Fibroblast of pulmonary artery (primary cell): ENCODE measurements at regions not wholly inside any gene's neighbourhood (a gene's known extent, or its start where the extent isn't known, plus 50 kb on each side); places are given as distances from the start of the nearest gene placed in this dataset.

Experiments
- DNase-seq: peaks from one replicate; pipeline ENCODE4 v3.0.0-alpha.2; 2010; ENCODE audit warnings: low read depth
- H3K4me3 ChIP-seq: replicated peaks from 2 replicates; pipeline ENCODE4 v1.5.1; 2011; ENCODE audit warnings: low read depth, mild to moderate bottlenecking, control low read depth, low read length, moderate library complexity
- CTCF ChIP-seq: IDR thresholded peaks from 2 replicates; pipeline ENCODE4 v1.5.1; 2011; ENCODE audit warnings: mild to moderate bottlenecking, control low read depth, low read length, inconsistent platforms; ENCODE audit errors: missing control alignments

- DNase-seq = no peak
- H3K4me3 ChIP-seq = no peak overlapping the region
- TF ChIP-seq CTCF = no peak
Observed at GRCh38 chr5:106649031-106649430, 1021.7 kb downstream of the EFNA5 start.

DNA sequence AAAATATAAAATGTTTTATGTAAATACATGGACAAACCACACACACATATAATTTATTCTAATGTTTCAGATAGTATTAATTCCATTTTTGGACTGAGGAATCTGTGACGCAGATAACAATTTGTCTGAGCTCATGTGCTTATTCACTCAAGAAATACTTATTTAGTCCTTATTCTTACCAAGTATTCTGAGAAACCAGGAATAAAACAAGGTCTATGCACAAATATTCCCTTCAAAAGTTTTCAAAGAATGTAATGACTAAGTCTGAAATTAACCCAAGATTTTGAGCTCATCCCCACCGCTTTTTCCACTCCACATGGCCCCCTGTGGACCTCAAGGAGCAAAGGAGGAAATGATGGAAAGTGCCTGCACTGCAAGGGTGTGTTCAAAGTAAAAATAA is 1022.3 kb downstream of the EFNA5 start:
- no peak for DNase-seq
- H3K4me3 ChIP-seq = no peak overlapping the region
- TF ChIP-seq CTCF = no peak

GRCh38 chr5:106646106-106646505 is 1024.6 kb downstream of the EFNA5 start:
- TF ChIP-seq CTCF = no peak
- no peak for DNase-seq
- H3K4me3 ChIP-seq = no peak overlapping the region

GRCh38 chr5:106640511-106640910 is 1030.2 kb downstream of the EFNA5 start:
- H3K4me3 ChIP-seq = no peak overlapping the region
- no peak for TF ChIP-seq CTCF
- no peak for DNase-seq

GRCh38 chr5:106639488-106639887 is 1031.2 kb downstream of the EFNA5 start:
- no peak for DNase-seq
- TF ChIP-seq CTCF = no peak
- H3K4me3 ChIP-seq = no peak overlapping the region

- H3K4me3 ChIP-seq = no peak overlapping the region
- TF ChIP-seq CTCF = no peak
- no peak for DNase-seq
Observed at GRCh38 chr5:106637275-106637674, 1033.5 kb downstream of the EFNA5 start.

DNA sequence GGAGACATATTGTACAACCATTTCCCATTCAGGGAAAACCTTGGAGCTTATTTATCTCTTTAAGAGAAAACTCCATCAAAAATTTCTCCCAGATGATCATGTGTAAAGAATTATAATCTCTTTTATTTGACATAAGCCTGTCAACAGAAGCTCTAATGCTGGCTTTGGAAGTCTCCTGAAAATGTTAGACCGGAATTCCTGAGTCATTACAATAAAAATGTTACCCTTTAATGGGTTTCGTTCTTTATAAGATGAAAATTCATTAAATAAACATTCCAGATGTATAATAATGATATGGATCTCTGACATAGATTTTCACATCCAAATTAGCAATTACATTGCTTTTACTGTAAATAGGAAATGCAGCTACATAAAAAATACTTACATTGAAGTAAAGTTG is 1036.4 kb downstream of the EFNA5 start:
- no peak for TF ChIP-seq CTCF
- no peak overlapping the region for H3K4me3 ChIP-seq
- DNase-seq = no peak
